Neural cell (in vitro differentiated cells): ENCODE measurements at regions not wholly inside any gene's neighbourhood (a gene's known extent, or its start where the extent isn't known, plus 50 kb on each side); places are given as distances from the start of the nearest gene placed in this dataset.
"Not testable (repeated sequence)": the region's sequence is repeated elsewhere in the genome, so short reads cannot be mapped to it uniquely, and the experiment has no call there.

ENCODE experiments used
- H2AFZ ChIP-seq: fragments of 200-600, 300-800 bp; sonication (generic), shearing (Covaris generic); 2 replicates; pipeline ENCODE4 v1.6.0; 2014; ENCODE audit warnings: low read depth, mild to moderate bottlenecking, antibody characterized with exemption, low read length, moderate library complexity
- H3F3A ChIP-seq: fragments of 200-600 bp; shearing (Covaris generic); 2 replicates; pipeline ENCODE4 v1.6.1; 2016; ENCODE audit warnings: mild to moderate bottlenecking, moderate library complexity, mixed read lengths, antibody characterized with exemption, low read length; ENCODE audit not compliant: insufficient read depth, poor library complexity, severe bottlenecking
- H3K27ac ChIP-seq: fragments of 200-600, 300-800 bp; sonication (generic), shearing (Covaris generic); 2 replicates; pipeline ENCODE4 v1.5.1; 2014; ENCODE audit warnings: mild to moderate bottlenecking, low read length, moderate library complexity
- H3K27me3 ChIP-seq: fragments of 300-800, 200-600 bp; sonication (generic), shearing (Covaris generic); 2 replicates; pipeline ENCODE4 v1.6.0; 2014; ENCODE audit warnings: mild to moderate bottlenecking, low read depth, low read length, moderate library complexity; ENCODE audit not compliant: insufficient read depth
- H3K36me3 ChIP-seq: fragments of 300-800, 200-600 bp; sonication (generic), shearing (Covaris generic); 2 replicates; pipeline ENCODE4 v1.5.1; 2014; ENCODE audit warnings: mild to moderate bottlenecking, antibody characterized with exemption, low read length, moderate library complexity; ENCODE audit not compliant: insufficient read depth
- H3K4me2 ChIP-seq: fragments of 300-800, 200-600 bp; sonication (generic), shearing (Covaris generic); 2 replicates; pipeline ENCODE4 v1.6.0; 2014; ENCODE audit warnings: mild to moderate bottlenecking, low read length
- H3K4me3 ChIP-seq: fragments of 300-800, 200-600 bp; sonication (generic), shearing (Covaris generic); 2 replicates; pipeline ENCODE4 v1.5.1; 2014; ENCODE audit warnings: mild to moderate bottlenecking, low read length, moderate library complexity
- H3K79me2 ChIP-seq: fragments of 200-600 bp; shearing (Covaris generic); replicated peaks from 2 replicates; pipeline ENCODE4 v1.6.0; 2014; ENCODE audit warnings: mild to moderate bottlenecking, low read length, moderate library complexity; ENCODE audit not compliant: insufficient read depth
- H3K9ac ChIP-seq: fragments of 300-800, 200-600 bp; sonication (generic), shearing (Covaris generic); 2 replicates; pipeline ENCODE4 v1.6.1; 2016; ENCODE audit warnings: mild to moderate bottlenecking, low read length, mixed read lengths
- H3K9me2 ChIP-seq: fragments of 200-600 bp; shearing (Covaris generic); 2 replicates; pipeline ENCODE4 v1.6.1; 2016; ENCODE audit warnings: mild to moderate bottlenecking, low read length, mixed read lengths; ENCODE audit not compliant: insufficient read depth
- H3K9me3 ChIP-seq: fragments of 200-600, 300-800 bp; sonication (generic), shearing (Covaris generic); 2 replicates; pipeline ENCODE4 v1.6.1; 2016; ENCODE audit warnings: mild to moderate bottlenecking, mixed run types, low read length, moderate library complexity, mixed read lengths
- H4K20me1 ChIP-seq: fragments of 200-600 bp; shearing (Covaris generic); 2 replicates; pipeline ENCODE4 v1.6.1; 2016; ENCODE audit warnings: mild to moderate bottlenecking, mixed run types; ENCODE audit not compliant: insufficient read depth
- CTCF ChIP-seq: fragments of 450-650 bp; IDR thresholded peaks from 2 replicates; pipeline ENCODE4 v1.5.1; 2014; ENCODE audit warnings: antibody characterized with exemption, mild to moderate bottlenecking, moderate library complexity; ENCODE audit not compliant: poor library complexity, severe bottlenecking
- EP300 ChIP-seq: fragments of 450-650 bp; conservative IDR thresholded peaks from 2 replicates; pipeline ENCODE4 v1.6.1; 2014; ENCODE audit warnings: antibody characterized with exemption, mild to moderate bottlenecking, moderate library complexity; ENCODE audit not compliant: poor library complexity, severe bottlenecking
- EZH2 ChIP-seq: fragments of 200-600, 300-800 bp; shearing (Covaris generic), sonication (generic); IDR thresholded peaks from 2 replicates; pipeline ENCODE4 v1.6.1; 2014; ENCODE audit warnings: antibody characterized with exemption, low read length, borderline replicate concordance, mild to moderate bottlenecking; ENCODE audit not compliant: insufficient read depth, poor library complexity, severe bottlenecking
- MXI1 ChIP-seq: fragments of 450-650 bp; conservative IDR thresholded peaks from 2 replicates; pipeline ENCODE4 v1.6.1; 2014; ENCODE audit warnings: antibody characterized with exemption, mild to moderate bottlenecking; ENCODE audit not compliant: poor library complexity, severe bottlenecking
- POLR2AphosphoS5 ChIP-seq: IDR thresholded peaks from 2 replicates; pipeline ENCODE4 v1.6.1; 2012
- RAD21 ChIP-seq: fragments of 450-650 bp; conservative IDR thresholded peaks from 2 replicates; pipeline ENCODE4 v1.6.1; 2014; ENCODE audit warnings: antibody characterized with exemption, mild to moderate bottlenecking, moderate library complexity
- REST ChIP-seq: IDR thresholded peaks from 2 replicates; pipeline ENCODE4 v1.6.1; 2012; ENCODE audit warnings: borderline replicate concordance
- SMC3 ChIP-seq: fragments of 450-650 bp; conservative IDR thresholded peaks from 2 replicates; pipeline ENCODE4 v1.6.1; 2014; ENCODE audit warnings: antibody characterized with exemption, mild to moderate bottlenecking, moderate library complexity; ENCODE audit not compliant: poor library complexity
- TAF1 ChIP-seq: IDR thresholded peaks from 2 replicates; pipeline ENCODE4 v1.6.1; 2012; ENCODE audit warnings: low read depth

- TF ChIP-seq EP300 (no peak), REST (no peak), EZH2 (no peak), RAD21 (no peak), POLR2AphosphoS5 (no peak), TAF1 (no peak), SMC3 (no peak), CTCF (no peak), MXI1 (no peak)
- Histone ChIP-seq H3K9me2 (no peaks in the 10 kb centered on the region), H3K27ac (no peak overlapping the region), H3F3A (no peaks in the 10 kb centered on the region), H3K79me2 (no peaks in the 10 kb centered on the region), H3K4me3 (no peak overlapping the region), H2AFZ (no peak overlapping the region), H3K9ac (no peak overlapping the region), H3K27me3 (no peaks in the 10 kb centered on the region), H3K36me3 (no peaks in the 10 kb centered on the region), H3K9me3 (no peaks in the 10 kb centered on the region), H4K20me1 (no peaks in the 10 kb centered on the region), H3K4me2 (no peak overlapping the region)
Observed at GRCh38 chrX:130545796-130546195, 144.0 kb downstream of the RBMX2 start.

- H3K9ac ChIP-seq, H3K36me3 ChIP-seq, H3K4me3 ChIP-seq, H3K27ac ChIP-seq, H3K27me3 ChIP-seq, H3K9me2 ChIP-seq, H3K9me3 ChIP-seq, H3F3A ChIP-seq, H3K79me2 ChIP-seq, H3K4me2 ChIP-seq, H2AFZ ChIP-seq, H4K20me1 ChIP-seq: not testable (repeated sequence)
Observed at GRCh38 chrX:130549382-130549781, 147.6 kb downstream of the RBMX2 start.

GRCh38 chrX:130550351-130550750 lies 148.6 kb downstream of the RBMX2 start:
- Histone ChIP-seq H2AFZ (no peak overlapping the region), H3K4me2 (no peak overlapping the region), H3K27me3 (no peaks in the 10 kb centered on the region), H3F3A (no peaks in the 10 kb centered on the region), H3K9ac (no peak overlapping the region), H3K36me3 (no peaks in the 10 kb centered on the region), H3K79me2 (no peaks in the 10 kb centered on the region), H3K9me3 (no peaks in the 10 kb centered on the region), H3K9me2 (no peaks in the 10 kb centered on the region), H3K4me3 (no peak overlapping the region), H4K20me1 (no peaks in the 10 kb centered on the region), H3K27ac (no peak overlapping the region)
- TF ChIP-seq EZH2 (no peak), TAF1 (no peak), REST (no peak), EP300 (no peak), RAD21 (no peak), SMC3 (no peak), CTCF (no peak), POLR2AphosphoS5 (no peak), MXI1 (no peak)
